KMS-11 (cell line): ENCODE measurements at regions not wholly inside any gene's neighbourhood (a gene's known extent, or its start where the extent isn't known, plus 50 kb on each side); places are given as distances from the start of the nearest gene placed in this dataset.

ENCODE experiments used
- H2AFZ ChIP-seq: fragments of 200-600 bp; sonication (generic); 2 replicates; pipeline ENCODE4 v1.6.1; 2016; ENCODE audit warnings: antibody characterized with exemption, mixed run types, low read depth
- H3K27ac ChIP-seq: fragments of 200-600 bp; sonication (generic); 2 replicates; pipeline ENCODE4 v1.6.1; 2016; ENCODE audit warnings: mild to moderate bottlenecking, mixed run types
- H3K27me3 ChIP-seq: fragments of 200-600 bp; sonication (generic); 2 replicates; pipeline ENCODE4 v1.6.1; 2017; ENCODE audit warnings: mild to moderate bottlenecking, low read depth, mixed run types, moderate library complexity; ENCODE audit not compliant: insufficient read depth
- H3K36me3 ChIP-seq: fragments of 200-600 bp; sonication (generic); 2 replicates; pipeline ENCODE4 v1.6.1; 2017; ENCODE audit warnings: mild to moderate bottlenecking, mixed run types; ENCODE audit not compliant: insufficient read depth
- H3K4me1 ChIP-seq: fragments of 200-600 bp; sonication (generic); 2 replicates; pipeline ENCODE4 v1.6.1; 2016; ENCODE audit warnings: mild to moderate bottlenecking, low read depth, mixed run types; ENCODE audit not compliant: poor library complexity, severe bottlenecking
- H3K4me2 ChIP-seq: fragments of 200-600 bp; sonication (generic); 2 replicates; pipeline ENCODE4 v1.7.0; 2016; ENCODE audit warnings: mild to moderate bottlenecking, mixed run types
- H3K4me3 ChIP-seq: fragments of 200-600 bp; sonication (generic); IDR thresholded peaks from 2 replicates; pipeline ENCODE4 v1.6.1; 2017; ENCODE audit warnings: low read depth, low read length, mixed read lengths; ENCODE audit not compliant: insufficient read depth
- H3K79me2 ChIP-seq: fragments of 200-600 bp; sonication (generic); 2 replicates; pipeline ENCODE4 v1.6.1; 2016; ENCODE audit warnings: low read depth, mixed run types; ENCODE audit not compliant: insufficient read depth
- H3K9ac ChIP-seq: fragments of 200-600 bp; sonication (generic); 2 replicates; pipeline ENCODE4 v1.6.1; 2016; ENCODE audit warnings: mild to moderate bottlenecking, mixed run types
- H4K20me1 ChIP-seq: fragments of 200-600 bp; sonication (generic); 2 replicates; pipeline ENCODE4 v1.6.1; 2016; ENCODE audit warnings: mild to moderate bottlenecking, mixed run types; ENCODE audit not compliant: insufficient read depth
- TF ChIP-seq, protein P1 (sequence below): fragments of 200-600 bp; sonication (generic); conservative IDR thresholded peaks from 2 replicates; pipeline ENCODE4 v1.6.1; 2017; ENCODE audit warnings: low read depth, mild to moderate bottlenecking, antibody characterized with exemption, low read length, moderate library complexity, mixed read lengths

DNA sequence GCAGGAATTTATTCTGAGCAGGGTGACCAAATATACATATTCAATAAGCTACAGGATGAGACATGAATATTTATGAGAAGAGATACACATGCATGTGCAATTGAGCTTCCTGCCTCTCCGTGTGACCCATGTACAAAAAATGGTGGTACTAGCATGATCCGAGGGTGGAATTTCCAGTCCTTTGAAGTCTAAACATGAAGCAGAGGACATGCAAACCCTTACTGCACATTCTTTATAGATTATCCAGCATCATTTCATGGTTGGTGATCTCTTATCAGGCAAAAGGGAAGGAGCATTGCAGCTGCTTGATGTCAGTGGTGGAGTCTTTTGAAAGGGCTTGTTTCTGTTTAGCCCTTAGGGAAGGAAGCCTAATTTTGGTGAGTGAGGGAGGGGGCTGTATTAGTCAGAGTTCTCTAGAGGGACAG lies 448.6 kb downstream of the SETD4 start:
- no peak overlapping the region for H2AFZ ChIP-seq

DNA sequence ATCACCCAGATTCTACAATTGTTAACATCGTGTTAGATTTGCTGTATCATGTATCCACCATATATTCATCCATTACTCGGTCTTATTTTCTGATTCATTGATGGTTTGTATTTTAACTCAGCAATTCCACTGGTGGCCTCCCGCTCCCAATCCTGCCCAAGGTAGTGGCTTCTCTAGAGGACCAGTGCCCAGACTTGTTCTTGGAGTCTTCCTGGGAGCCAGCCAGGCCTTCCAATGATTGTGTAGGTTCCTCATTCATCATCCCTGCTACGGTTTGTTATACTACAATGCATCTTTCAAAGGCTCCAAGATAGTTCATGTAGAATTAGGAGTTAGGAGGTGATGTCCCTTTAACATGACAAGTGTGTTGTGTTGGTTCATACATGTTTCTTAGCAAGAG lies 451.1 kb downstream of the SETD4 start:
- no peak overlapping the region for H3K27ac ChIP-seq
- no peaks in the 10 kb centered on the region for H3K36me3 ChIP-seq
- no peaks in the 10 kb centered on the region for H4K20me1 ChIP-seq
- H3K4me3 ChIP-seq: no peak overlapping the region
- TF ChIP-seq, protein P1, sequence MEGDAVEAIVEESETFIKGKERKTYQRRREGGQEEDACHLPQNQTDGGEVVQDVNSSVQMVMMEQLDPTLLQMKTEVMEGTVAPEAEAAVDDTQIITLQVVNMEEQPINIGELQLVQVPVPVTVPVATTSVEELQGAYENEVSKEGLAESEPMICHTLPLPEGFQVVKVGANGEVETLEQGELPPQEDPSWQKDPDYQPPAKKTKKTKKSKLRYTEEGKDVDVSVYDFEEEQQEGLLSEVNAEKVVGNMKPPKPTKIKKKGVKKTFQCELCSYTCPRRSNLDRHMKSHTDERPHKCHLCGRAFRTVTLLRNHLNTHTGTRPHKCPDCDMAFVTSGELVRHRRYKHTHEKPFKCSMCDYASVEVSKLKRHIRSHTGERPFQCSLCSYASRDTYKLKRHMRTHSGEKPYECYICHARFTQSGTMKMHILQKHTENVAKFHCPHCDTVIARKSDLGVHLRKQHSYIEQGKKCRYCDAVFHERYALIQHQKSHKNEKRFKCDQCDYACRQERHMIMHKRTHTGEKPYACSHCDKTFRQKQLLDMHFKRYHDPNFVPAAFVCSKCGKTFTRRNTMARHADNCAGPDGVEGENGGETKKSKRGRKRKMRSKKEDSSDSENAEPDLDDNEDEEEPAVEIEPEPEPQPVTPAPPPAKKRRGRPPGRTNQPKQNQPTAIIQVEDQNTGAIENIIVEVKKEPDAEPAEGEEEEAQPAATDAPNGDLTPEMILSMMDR: no peak
- no peak overlapping the region for H3K4me2 ChIP-seq
- no peaks in the 10 kb centered on the region for H3K4me1 ChIP-seq
- H3K27me3 ChIP-seq: no peaks in the 10 kb centered on the region
- no peaks in the 10 kb centered on the region for H3K79me2 ChIP-seq
- no peak overlapping the region for H2AFZ ChIP-seq
- no peak overlapping the region for H3K9ac ChIP-seq

More for the DNA sequence above, 448.6 kb downstream of the SETD4 start:
- H3K4me1 ChIP-seq: no peaks in the 10 kb centered on the region
- no peaks in the 10 kb centered on the region for H3K27me3 ChIP-seq
- no peak overlapping the region for H3K4me3 ChIP-seq
- no peaks in the 10 kb centered on the region for H4K20me1 ChIP-seq
- no peaks in the 10 kb centered on the region for H3K79me2 ChIP-seq
- TF ChIP-seq, protein P1: no peak
- H3K9ac ChIP-seq: no peak overlapping the region
- no peak overlapping the region for H3K4me2 ChIP-seq
- no peaks in the 10 kb centered on the region for H3K36me3 ChIP-seq
- no peak overlapping the region for H3K27ac ChIP-seq

DNA sequence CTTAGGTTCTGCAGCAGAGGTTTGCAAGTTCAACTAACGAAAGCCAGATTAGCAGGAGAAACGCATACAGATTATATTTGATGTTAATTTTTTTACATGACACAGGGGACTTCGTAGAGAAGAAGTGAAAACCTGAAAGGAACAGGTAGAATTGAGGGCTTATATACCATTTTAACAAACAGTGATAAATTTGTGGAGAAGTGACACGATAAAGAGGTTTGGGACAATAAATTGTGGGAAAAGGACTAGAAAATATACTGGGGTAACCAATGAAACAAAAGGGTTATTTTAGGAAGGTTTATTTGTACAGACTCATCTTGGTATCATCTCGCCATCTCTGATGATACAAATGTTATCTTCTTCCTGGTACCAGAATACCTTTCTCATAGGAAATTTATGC lies 452.9 kb downstream of the SETD4 start:
- H3K27ac ChIP-seq: no peak overlapping the region
- no peaks in the 10 kb centered on the region for H4K20me1 ChIP-seq

DNA sequence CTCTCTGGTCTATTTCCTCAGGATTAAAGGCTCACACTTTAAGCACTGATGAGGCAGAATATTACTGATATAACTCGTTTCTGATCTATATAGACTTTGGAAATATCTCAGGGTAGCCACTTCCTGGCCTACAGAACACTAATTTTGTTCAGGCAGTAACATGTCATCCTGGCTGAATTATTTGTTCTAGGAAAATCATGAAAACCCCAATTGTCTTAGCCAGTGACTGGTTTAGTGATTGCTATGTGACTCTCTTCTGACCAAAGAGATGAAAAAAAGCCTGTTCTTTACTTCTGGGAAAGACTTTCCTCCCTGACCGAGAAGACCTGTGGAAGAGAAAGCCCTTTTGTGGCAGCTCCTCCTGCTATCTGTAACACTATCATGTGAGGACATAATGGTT lies 453.7 kb downstream of the SETD4 start:
- Histone ChIP-seq H3K4me2 (no peak overlapping the region), H3K36me3 (no peaks in the 10 kb centered on the region), H2AFZ (no peak overlapping the region), H3K4me1 (no peaks in the 10 kb centered on the region), H4K20me1 (no peaks in the 10 kb centered on the region), H3K9ac (no peak overlapping the region), H3K27me3 (no peaks in the 10 kb centered on the region), H3K27ac (no peak overlapping the region), H3K4me3 (no peak overlapping the region), H3K79me2 (no peaks in the 10 kb centered on the region)
- TF ChIP-seq, protein P1: no peak

More for the DNA sequence above, 452.9 kb downstream of the SETD4 start:
- Histone ChIP-seq H3K9ac (no peak overlapping the region), H3K4me1 (no peaks in the 10 kb centered on the region), H3K79me2 (no peaks in the 10 kb centered on the region), H3K36me3 (no peaks in the 10 kb centered on the region), H3K4me2 (no peak overlapping the region), H3K27me3 (no peaks in the 10 kb centered on the region), H3K4me3 (no peak overlapping the region), H2AFZ (no peak overlapping the region)
- TF ChIP-seq, protein P1: no peak

GRCh38 chr21:35606146-35606545 lies 454.2 kb downstream of the SETD4 start:
- Histone ChIP-seq H4K20me1 (no peaks in the 10 kb centered on the region), H3K36me3 (no peaks in the 10 kb centered on the region), H3K4me2 (no peak overlapping the region), H3K4me3 (no peak overlapping the region), H2AFZ (no peak overlapping the region), H3K9ac (no peak overlapping the region), H3K4me1 (no peaks in the 10 kb centered on the region), H3K27me3 (no peaks in the 10 kb centered on the region), H3K79me2 (no peaks in the 10 kb centered on the region), H3K27ac (no peak overlapping the region)
- TF ChIP-seq, protein P1: no peak
